Right atrium auricular region (tissue), 2 donors: ENCODE measurements at regions not wholly inside any gene's neighbourhood (a gene's known extent, or its start where the extent isn't known, plus 50 kb on each side); places are given as distances from the start of the nearest gene placed in this dataset.
"Not testable (repeated sequence)": the region's sequence is repeated elsewhere in the genome, so short reads cannot be mapped to it uniquely, and the experiment has no call there.

ENCODE experiments used
- DNase-seq: peaks from one replicate; pipeline ENCODE4 v3.0.0-alpha.2; 2019; ENCODE audit warnings: low spot score
- H3K27ac ChIP-seq, 2 donors: fragments of 200-600 bp; sonication (generic); 1 replicate in 1 of 2; 2 replicates in 1 of 2; pipeline ENCODE4 v1.5.1; 2016 to 2019
- H3K27me3 ChIP-seq, 2 donors: fragments of 200-600 bp; sonication (generic); one replicate each; pipeline versions ENCODE4 v1.5.1 to v1.6.0; 2017 to 2019
- H3K36me3 ChIP-seq: fragments of 200-600 bp; sonication (generic); one replicate; pipeline ENCODE4 v1.5.1; 2016
- H3K4me1 ChIP-seq, 2 donors: fragments of 200-600 bp; sonication (generic); one replicate each; pipeline versions ENCODE4 v1.5.1 to v1.6.0; 2017 to 2019
- H3K4me3 ChIP-seq, 2 donors: fragments of 200-600 bp; sonication (generic); 1 replicate in 1 of 2; 2 replicates in 1 of 2; pipeline ENCODE4 v1.5.1; 2017 to 2019; ENCODE audit warnings: mild to moderate bottlenecking in 1 of 2, moderate library complexity in 1 of 2
- H3K9me3 ChIP-seq, 2 donors: fragments of 200-600 bp; sonication (generic); one replicate each; pipeline ENCODE4 v1.5.1; 2019
- TF ChIP-seq, protein P1 (sequence below), 2 donors: fragments of 200-600 bp; sonication (generic); IDR thresholded peaks; one replicate each; pipeline ENCODE4 v1.5.1; 2019; ENCODE audit warnings: antibody characterized with exemption in 2 of 2

DNA sequence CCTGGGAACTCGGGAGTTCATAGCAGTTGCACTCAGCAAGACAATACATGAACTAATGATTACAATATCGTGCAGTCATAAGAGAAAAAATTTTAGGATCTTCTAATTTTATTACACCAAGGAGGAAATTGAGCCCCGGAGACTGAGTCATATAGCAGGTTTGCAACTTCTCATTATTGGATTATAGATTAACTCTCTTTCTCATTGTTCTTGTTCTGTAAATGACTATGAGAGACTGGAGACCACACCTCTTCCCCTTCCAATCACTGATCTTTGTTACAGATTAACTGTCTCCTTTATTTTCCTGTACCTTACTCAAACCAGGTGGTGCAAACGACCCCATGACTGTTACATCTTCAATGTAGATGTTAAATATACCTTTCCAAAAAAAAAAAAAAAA is 435.8 kb upstream of the DDX18 start:
- Histone ChIP-seq H3K4me3 (no peak overlapping the region), H3K36me3 (no peaks in the 10 kb centered on the region), H3K9me3 (no peaks in the 10 kb centered on the region), H3K27ac (no peak overlapping the region), H3K27me3 (no peaks in the 10 kb centered on the region), H3K4me1 (no peaks in the 10 kb centered on the region)
- no peak for DNase-seq
- TF ChIP-seq, protein P1, sequence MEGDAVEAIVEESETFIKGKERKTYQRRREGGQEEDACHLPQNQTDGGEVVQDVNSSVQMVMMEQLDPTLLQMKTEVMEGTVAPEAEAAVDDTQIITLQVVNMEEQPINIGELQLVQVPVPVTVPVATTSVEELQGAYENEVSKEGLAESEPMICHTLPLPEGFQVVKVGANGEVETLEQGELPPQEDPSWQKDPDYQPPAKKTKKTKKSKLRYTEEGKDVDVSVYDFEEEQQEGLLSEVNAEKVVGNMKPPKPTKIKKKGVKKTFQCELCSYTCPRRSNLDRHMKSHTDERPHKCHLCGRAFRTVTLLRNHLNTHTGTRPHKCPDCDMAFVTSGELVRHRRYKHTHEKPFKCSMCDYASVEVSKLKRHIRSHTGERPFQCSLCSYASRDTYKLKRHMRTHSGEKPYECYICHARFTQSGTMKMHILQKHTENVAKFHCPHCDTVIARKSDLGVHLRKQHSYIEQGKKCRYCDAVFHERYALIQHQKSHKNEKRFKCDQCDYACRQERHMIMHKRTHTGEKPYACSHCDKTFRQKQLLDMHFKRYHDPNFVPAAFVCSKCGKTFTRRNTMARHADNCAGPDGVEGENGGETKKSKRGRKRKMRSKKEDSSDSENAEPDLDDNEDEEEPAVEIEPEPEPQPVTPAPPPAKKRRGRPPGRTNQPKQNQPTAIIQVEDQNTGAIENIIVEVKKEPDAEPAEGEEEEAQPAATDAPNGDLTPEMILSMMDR (IDR thresholded peaks at IDR 0.05): no peak

DNA sequence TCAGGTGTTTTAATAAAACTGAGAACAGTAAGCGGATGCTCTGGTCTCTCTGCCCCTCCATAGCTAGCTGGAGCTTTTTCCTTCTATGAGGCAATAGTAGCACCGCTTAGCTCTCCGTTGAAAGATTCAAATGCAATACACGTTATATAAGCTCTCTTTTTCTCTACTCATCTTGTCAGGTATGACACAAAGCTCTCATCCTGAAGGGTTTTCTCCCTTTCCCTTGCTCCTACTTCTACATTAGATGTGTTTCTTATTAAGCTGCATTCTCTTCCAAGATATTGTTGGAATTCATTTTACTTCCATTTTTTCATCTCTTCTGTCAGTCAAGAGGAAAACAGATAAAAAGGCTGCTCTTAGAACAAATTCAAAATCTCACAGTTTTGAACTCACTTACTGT is 434.6 kb upstream of the DDX18 start:
- TF ChIP-seq, protein P1 (IDR thresholded peaks at IDR 0.05): no peak
- Histone ChIP-seq H3K36me3 (no peaks in the 10 kb centered on the region), H3K9me3 (peaks cover 0 to 3% of the 10 kb centered on the region in 2 donors), H3K4me3 (no peak overlapping the region), H3K27me3 (no peaks in the 10 kb centered on the region), H3K27ac (no peak overlapping the region), H3K4me1 (no peaks in the 10 kb centered on the region)
- DNase-seq: no peak

DNA sequence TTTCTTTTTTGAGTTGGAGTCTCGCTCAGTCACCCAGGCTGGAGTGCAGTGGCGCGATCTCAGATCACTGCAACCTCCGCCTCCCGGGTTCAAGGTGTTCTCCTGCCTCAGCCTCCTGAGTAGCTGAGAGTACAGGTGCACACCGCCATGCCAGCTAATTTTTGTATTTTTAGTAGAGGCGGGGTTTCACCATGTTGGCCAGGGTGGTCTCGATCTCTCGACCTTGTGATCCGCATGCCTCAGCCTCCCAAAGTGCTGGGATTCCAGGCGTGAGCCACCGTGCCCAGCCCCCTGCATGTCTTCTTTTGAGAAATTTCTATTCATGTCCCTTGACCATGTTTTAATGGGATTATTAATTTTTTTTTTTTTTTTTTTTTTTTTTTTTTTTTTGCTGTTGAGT is 430.5 kb upstream of the DDX18 start:
- H3K9me3 ChIP-seq: peaks cover 0 to 15% of the 10 kb centered on the region in 2 donors
- H3K4me1 ChIP-seq, H3K27me3 ChIP-seq, DNase-seq, H3K4me3 ChIP-seq, H3K36me3 ChIP-seq, H3K27ac ChIP-seq: not testable (repeated sequence)

DNA sequence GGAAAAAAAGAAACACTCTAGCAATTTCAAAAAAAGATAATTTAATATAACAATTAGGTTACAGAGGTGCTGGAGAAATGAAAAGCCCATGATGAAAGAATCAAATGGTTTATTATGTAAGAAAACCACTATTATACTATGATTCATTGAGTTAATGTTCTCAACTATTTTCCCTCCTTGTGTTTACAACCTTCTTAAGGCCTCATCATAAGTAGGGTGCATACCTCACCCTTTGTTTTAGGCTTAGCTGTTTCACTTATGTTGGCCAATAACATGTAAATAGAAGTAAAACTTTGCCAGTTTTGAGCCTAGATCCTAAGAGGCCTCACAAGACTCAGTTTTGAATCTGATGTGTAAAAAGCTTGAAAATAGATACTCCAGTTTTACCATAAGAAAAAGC is 418.3 kb upstream of the DDX18 start:
- H3K9me3 ChIP-seq: no peaks in the 10 kb centered on the region
- no peaks in the 10 kb centered on the region for H3K27me3 ChIP-seq
- H3K27ac ChIP-seq: no peak overlapping the region
- no peak for DNase-seq
- TF ChIP-seq, protein P1 (IDR thresholded peaks at IDR 0.05): no peak
- H3K36me3 ChIP-seq: no peaks in the 10 kb centered on the region
- H3K4me1 ChIP-seq: no peaks in the 10 kb centered on the region
- H3K4me3 ChIP-seq: no peak overlapping the region

DNA sequence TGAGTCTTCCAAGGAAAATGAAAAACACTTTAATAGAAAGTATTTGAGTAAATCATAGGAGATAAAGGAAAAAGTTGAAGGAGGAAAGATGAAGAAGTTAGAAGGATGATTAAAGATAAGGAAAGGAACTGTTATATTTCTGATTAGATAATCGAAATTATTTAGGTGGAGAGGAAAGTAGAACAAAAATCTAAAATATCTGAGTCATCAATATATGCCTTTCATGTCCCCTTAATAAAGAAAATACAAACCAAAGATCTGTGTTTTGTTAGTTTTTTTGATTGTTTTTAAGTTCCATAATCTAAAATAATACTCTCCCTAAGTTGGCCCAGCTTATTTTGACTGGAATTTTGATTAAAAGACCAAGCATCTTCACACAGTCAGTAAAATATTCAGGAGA is 412.9 kb upstream of the DDX18 start:
- DNase-seq: no peak
- H3K9me3 ChIP-seq: no peaks in the 10 kb centered on the region
- H3K27ac ChIP-seq: no peak overlapping the region

DNA sequence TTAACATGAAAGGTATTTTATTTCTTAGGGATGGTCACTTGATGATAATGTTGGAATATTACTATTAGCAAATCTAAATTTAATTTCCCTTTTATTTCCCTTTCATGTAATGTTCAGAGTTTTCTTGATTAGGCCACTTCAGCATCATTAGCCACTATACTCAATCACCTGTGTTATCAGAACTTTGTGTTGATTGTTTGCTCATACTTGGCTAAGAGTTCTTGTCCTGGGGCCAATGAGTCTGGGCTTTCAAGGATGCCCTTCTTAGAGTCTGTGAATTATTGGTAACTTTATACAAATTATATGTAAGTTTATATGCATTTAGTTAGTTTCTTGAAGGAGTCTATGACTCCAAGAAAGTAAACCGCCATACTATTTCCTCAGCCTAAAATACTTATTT is 408.0 kb upstream of the DDX18 start:
- DNase-seq: no peak
- no peaks in the 10 kb centered on the region for H3K4me1 ChIP-seq
- no peak overlapping the region for H3K27ac ChIP-seq
- no peaks in the 10 kb centered on the region for H3K36me3 ChIP-seq
- no peaks in the 10 kb centered on the region for H3K9me3 ChIP-seq
- TF ChIP-seq, protein P1 (IDR thresholded peaks at IDR 0.05): no peak
- no peaks in the 10 kb centered on the region for H3K27me3 ChIP-seq
- H3K4me3 ChIP-seq: no peak overlapping the region

More for the DNA sequence above, 412.9 kb upstream of the DDX18 start:
- TF ChIP-seq, protein P1 (IDR thresholded peaks at IDR 0.05): no peak
- no peaks in the 10 kb centered on the region for H3K4me1 ChIP-seq
- H3K27me3 ChIP-seq: no peaks in the 10 kb centered on the region
- H3K36me3 ChIP-seq: no peaks in the 10 kb centered on the region
- no peak overlapping the region for H3K4me3 ChIP-seq
